Activated effector memory CD4-positive, alpha-beta T cell treated with anti-CD3 and anti-CD28 coated beads, Interleukin-2, amount 50 U/mL, for 16 hours (primary cell): ENCODE measurements at regions not wholly inside any gene's neighbourhood (a gene's known extent, or its start where the extent isn't known, plus 50 kb on each side); places are given as distances from the start of the nearest gene placed in this dataset.
"Not testable (repeated sequence)": the region's sequence is repeated elsewhere in the genome, so short reads cannot be mapped to it uniquely, and the experiment has no call there.

Source experiments
- DNase-seq: peaks from one replicate; pipeline ENCODE4 v3.0.0-alpha.2; 2020

DNA sequence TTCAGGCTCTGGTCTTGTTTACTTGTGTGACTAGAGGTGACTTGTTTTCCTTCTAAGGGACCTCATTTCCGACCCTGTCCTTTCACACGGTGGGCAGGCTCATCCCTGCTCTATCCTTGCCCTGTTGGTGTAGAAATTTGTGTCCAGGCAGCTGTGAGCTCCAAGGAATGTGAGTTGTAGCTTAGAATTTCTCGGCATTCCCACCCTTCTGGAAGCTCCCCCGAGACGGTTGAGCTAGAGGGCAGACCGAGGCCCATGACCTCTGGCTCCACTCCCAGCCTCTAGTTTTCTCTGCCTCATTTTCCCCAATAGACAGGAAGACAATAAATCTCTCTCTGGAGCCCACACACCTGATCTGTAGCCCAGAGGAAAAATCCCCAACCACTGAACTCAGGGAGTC is 100.9 kb downstream of the NAV1 start:
- DNase-seq, result no peak

- no peak for DNase-seq
Measured at GRCh38 chr1:201640624-201641023, 101.7 kb downstream of the NAV1 start.

DNA sequence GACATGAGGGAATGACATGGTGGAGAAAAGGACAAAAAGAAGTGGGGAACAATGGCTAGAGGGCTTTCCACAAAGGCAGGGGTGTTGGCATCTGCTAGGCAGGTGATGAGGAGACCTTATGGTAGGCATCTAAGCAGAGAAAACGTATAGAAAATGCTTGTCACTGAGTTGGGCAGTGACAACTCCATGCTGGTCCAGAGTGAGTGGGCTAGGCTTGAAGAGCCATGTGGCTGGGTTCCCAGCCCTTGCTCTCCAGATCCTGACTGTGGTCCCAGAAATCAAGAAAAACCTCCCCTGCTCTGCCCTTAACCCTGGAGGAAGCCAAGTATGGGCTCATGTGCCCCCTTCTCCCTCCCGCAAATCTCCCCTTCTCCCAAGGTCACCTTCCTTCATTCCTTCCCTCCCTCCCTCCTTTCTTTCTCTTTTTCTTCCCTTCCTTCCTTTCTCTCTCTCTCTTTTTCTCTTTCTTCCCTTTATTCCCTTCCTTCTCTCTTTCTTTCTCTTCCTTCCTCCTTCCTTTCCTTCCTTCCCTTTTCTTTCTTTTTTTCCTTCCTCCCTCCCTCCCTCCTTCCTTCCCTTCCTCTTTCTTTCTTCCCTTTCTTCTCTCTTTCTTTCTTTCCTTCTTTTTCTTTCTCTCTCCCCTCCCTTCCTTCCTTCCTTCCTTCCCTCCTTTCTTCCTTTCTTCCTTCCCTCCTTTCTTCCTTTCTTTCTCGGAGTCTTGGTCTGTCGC is 102.8 kb downstream of the NAV1 start:
- DNase-seq, result no peak

GRCh38 chr1:201643835-201644104 is 104.8 kb downstream of the NAV1 start:
- DNase-seq, result no peak

- DNase-seq, result no peak
Measured at GRCh38 chr1:201644197-201644596, 105.3 kb downstream of the NAV1 start.

DNA sequence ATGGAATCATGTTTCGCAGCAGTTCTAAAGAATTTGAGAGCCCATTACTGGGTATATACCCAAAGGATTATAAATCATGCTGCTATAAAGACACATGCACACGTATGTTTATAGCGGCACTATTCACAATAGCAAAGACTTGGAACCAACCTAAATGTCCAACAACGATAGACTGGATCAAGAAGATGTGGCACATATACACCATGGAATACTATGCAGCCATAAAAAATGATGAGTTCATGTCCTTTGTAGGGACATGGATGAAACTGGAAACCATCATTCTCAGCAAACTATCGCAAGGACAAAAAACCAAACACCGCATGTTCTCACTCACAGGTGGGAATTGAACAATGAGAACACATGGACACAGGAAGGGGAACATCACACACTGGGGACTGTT is 106.1 kb downstream of the NAV1 start:
- not testable (repeated sequence) for DNase-seq

- no peak for DNase-seq
Measured at GRCh38 chr1:201645956-201646355, 107.0 kb downstream of the NAV1 start.

DNA sequence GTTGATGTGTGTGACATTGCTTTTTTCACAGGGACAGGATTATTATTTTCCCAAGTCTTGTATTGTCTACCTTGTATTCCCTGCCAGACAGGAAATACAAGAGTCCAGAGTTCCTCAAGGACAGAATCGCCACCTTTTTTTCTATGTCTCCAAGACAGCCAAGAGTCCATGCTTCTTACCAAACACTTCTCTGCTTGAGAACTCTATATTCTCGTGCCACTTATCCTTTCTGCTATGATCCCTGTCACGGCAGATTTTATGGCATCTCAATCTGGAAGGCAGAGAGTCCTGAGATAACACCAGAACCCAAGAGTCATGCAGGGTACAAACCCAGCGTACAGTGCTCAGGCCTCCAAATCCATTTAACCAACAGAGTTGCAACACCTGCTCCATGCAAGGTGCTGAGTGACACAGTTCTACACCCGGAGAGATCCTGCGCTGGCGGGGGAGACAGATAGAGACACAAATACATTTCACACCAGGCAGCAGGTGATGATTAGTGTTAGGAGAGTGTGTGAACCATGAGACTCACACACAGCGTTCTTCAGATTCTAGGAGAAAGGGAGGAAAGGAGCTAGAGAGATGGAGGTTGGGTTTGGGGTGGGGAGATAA is 107.6 kb downstream of the NAV1 start:
- no peak for DNase-seq

- DNase-seq, result no peak
Measured at GRCh38 chr1:201647094-201647493, 108.2 kb downstream of the NAV1 start.

GRCh38 chr1:201647722-201648065 is 108.8 kb downstream of the NAV1 start:
- no peak for DNase-seq

DNA sequence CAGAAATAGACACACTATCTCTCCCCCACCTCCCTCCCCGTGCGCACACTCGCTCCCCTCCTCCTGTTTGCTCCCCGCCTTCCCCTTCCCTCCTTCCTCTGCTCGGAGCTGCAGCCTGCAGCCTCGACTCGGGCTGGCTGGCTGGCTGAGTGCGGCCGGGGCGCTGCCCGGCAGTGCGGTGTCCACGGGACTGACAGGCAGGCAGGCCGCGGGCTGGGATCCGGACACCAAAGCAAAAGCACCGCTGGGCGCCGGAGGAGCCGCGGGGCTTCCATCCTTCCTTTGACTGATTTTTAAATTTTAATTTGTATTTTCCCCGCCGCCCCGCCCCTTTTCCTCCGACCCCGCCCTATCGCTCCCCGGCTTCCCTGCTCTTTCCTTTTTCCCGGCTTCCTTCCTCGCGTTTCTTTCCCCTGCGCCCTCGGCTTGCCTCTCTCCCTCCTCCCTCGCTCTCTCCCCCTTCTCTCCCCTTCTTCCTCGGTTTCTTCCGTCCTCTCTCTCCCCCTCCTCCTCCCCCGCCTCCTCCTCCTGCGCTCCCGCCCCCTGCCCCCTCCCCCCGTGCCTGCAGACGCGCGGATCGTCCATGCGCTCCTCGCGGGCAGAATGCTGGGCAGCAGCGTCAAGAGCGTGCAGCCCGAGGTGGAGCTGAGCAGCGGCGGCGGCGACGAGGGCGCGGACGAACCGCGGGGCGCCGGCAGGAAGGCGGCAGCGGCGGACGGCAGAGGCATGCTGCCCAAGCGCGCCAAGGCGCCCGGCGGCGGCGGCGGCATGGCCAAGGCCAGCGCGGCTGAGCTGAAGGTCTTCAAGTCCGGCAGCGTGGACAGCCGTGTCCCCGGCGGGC is 109.4 kb downstream of the NAV1 start:
- no peak for DNase-seq

DNA sequence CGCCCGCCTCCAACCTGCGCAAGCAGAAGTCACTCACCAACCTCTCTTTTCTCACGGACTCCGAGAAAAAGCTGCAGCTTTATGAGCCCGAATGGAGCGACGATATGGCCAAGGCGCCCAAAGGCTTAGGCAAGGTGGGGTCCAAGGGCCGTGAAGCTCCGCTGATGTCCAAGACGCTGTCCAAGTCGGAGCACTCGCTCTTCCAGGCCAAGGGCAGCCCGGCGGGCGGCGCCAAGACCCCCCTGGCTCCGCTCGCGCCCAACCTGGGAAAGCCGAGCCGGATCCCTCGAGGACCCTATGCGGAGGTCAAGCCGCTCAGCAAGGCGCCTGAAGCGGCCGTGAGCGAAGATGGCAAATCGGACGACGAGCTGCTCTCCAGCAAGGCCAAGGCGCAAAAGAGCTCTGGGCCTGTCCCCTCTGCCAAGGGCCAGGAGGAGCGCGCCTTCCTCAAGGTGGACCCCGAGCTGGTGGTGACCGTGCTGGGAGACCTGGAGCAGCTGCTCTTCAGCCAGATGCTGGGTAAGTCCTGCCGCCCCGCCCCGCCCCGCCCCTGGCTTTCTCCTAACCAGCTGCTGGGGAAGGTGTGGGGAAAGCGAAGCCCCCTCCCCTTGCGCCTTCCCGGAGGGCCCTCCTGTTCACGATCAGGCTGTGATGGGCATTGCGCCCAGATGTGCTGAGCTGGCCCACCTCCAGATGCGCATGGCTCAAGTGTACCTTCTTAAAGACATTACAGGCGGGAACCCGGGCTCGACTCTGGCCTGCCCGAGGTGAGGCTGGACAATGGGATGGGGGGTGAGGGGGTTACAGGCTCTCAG is 110.2 kb downstream of the NAV1 start:
- no peak for DNase-seq

DNA sequence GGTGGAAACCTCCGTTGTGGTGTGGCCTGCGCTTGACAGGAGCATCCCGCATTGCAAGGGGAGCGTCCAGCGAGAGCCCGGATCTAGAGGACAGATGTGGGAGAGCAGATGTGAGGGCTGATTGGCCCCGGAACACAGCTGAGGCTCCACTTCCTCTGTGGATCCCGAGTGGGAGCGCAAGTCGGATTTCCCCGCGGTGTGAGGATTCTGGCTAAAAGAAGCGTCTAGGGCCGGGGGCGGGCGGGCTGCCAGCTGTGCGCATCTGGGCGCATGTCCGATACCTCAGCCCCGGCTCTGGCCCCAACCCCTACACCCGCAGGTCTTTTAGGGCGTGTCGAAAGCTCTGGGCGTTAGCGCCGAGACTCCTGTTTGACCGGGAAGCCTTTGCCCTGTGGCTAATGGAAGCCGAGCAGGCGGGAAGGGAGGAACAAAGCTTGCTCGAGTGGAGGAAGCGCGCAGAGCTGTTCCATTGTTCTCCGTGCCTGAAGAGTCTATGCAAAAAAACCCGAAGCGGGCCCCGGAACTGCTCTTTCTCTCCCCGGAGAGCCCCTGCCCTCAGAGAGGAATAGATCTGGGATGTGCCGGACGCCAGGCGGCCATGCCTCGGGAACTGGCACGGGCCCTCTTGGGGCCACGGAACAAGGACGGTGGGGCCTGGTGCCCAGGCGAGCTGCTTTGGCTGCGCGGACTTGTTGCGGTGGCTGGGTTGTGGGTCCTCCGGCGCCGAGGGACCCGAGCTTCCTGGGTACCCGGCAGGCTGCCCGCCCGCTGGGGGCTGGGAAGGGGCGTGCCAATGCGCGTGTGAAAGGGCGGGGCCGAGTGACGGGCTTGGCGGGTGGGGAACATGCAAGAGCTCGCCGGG is 111.1 kb downstream of the NAV1 start:
- no peak for DNase-seq

DNA sequence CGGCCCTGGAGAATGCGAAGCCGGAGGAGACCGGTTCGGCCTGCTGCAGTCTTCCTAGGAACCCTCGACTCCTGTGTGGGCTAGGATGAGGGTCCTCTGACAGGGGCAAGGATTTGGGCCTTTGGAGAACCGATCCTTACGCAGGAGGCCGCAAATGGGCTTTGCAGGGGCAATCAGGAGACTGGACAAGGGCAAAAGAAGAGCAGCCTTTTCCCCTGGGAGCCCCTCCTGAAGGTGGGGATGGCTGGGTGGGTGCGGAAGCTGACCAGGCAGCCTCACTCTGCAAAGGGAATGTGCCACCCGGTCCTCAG is 111.7 kb downstream of the NAV1 start:
- DNase-seq, result no peak

GRCh38 chr1:201652181-201652580 is 113.3 kb downstream of the NAV1 start:
- DNase-seq, result no peak

- no peak for DNase-seq
Measured at GRCh38 chr1:201653233-201653632, 114.3 kb downstream of the NAV1 start.

- DNase-seq, result no peak
Measured at GRCh38 chr1:201653883-201654282, 115.0 kb downstream of the NAV1 start.

- no peak for DNase-seq
Measured at GRCh38 chr1:201655243-201655642, 116.3 kb downstream of the NAV1 start.

DNA sequence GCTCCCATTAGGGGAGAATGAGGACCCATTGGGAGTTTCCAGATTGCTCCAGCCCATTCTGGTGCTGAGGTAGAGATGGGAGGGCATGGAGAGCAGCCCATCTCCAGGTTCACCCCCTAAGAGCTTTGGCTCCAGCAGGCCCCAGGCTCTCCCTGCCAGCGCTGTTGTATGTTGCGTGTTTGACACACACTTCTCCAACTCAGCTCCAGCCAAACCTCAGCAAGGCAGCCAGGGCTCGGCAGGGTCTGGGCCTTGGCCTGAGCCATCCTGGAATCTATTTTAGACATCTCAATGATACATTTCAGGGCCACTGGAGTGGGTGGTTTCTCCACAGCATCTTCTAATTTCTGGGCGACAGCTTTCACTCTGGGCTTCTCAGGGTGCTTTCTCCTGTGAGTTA is 117.0 kb downstream of the NAV1 start:
- DNase-seq, result no peak

GRCh38 chr1:201656311-201657032 is 117.5 kb downstream of the NAV1 start:
- no peak for DNase-seq

- DNase-seq, result no peak
Measured at GRCh38 chr1:201659572-201659971, 120.6 kb downstream of the NAV1 start.
